Prostate gland (tissue), 2 donors: ENCODE measurements at regions not wholly inside any gene's neighbourhood (a gene's known extent, or its start where the extent isn't known, plus 50 kb on each side); places are given as distances from the start of the nearest gene placed in this dataset.

Experiments used
- POLR2A ChIP-seq: fragments of 450-650 bp; IDR thresholded peaks from one replicate; pipeline ENCODE4 v1.6.1; 2016; ENCODE audit warnings: antibody characterized with exemption, mild to moderate bottlenecking
- TF ChIP-seq, protein P1 (sequence below), 4 experiments: fragments of 200-600 bp in 2 of 4; fragments of 450-650 bp in 2 of 4; sonication (generic) in 2 of 4; IDR thresholded peaks; 1 replicate in 3 of 4; 2 replicates in 1 of 4; pipeline ENCODE4 v1.5.1; 2016 to 2019; ENCODE audit warnings: antibody characterized with exemption in 4 of 4, mild to moderate bottlenecking in 2 of 4, moderate library complexity in 2 of 4

DNA sequence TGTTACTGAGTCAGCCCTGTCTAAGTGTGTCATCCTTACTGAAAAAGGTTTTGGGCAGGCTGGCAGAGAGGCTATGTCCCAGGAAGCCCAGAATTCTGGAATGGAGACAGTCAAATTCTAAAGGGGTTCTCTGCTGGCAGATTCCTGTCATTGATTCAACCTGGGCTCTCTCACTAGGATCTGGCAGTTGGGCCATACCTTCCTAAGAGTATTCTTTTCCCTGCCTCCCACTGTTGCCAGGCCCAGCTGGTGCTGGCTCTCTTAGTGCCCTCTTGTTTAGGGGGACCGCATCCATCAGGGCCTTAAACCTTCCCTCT lies 85.0 kb upstream of the EGLN3 start:
- TF ChIP-seq POLR2A: no peak
- TF ChIP-seq, protein P1, sequence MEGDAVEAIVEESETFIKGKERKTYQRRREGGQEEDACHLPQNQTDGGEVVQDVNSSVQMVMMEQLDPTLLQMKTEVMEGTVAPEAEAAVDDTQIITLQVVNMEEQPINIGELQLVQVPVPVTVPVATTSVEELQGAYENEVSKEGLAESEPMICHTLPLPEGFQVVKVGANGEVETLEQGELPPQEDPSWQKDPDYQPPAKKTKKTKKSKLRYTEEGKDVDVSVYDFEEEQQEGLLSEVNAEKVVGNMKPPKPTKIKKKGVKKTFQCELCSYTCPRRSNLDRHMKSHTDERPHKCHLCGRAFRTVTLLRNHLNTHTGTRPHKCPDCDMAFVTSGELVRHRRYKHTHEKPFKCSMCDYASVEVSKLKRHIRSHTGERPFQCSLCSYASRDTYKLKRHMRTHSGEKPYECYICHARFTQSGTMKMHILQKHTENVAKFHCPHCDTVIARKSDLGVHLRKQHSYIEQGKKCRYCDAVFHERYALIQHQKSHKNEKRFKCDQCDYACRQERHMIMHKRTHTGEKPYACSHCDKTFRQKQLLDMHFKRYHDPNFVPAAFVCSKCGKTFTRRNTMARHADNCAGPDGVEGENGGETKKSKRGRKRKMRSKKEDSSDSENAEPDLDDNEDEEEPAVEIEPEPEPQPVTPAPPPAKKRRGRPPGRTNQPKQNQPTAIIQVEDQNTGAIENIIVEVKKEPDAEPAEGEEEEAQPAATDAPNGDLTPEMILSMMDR (IDR thresholded peaks at IDR 0.05): no peak
